ENCODE measurements at regions not wholly inside any gene's neighbourhood (a gene's known extent, or its start where the extent isn't known, plus 50 kb on each side); places are given as distances from the start of the nearest gene placed in this dataset.

DNA sequence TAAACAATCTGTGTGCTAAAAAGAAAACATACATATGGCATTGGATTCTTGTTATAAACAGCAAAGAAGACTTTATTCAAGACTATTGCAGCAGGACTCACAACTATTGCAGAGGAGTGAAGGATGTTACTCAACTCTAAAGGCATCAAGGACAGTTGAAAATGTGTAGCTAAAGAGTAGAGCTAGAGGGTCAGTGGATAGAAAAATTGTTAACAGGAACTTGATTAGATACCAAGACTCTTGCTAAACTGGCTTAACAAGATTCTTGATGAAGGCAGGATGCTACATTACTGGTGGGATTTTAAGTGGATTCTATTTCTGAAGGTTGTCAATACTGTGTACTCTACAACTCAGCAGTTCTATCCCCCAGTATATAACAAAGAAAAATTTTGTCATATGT is 1183.3 kb downstream of the SLITRK1 start:
- DNase-seq (ENCODE audit: low read depth): no peak
- H3K4me3 ChIP-seq (ENCODE audit: low read depth, low read length): no peak overlapping the region

DNA sequence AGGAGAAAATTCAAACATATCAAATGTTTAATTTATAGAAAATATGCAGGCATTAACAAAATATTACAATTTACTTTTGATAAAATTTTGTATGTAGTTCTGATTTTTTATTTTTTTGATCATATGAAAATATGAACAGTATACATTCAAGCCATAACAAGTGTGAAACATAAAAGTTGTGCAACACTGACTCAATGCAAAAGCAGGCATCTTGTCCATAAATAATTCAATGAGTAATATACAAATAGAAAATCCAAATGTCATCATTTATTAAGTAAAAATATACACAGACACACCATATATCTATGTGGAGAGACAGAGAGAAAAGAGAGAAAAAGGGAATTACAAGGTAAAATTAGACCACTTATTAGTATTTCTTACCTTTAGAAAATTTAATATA is 1183.9 kb downstream of the SLITRK1 start:
- DNase-seq (ENCODE audit: low read depth): no peak
- H3K4me3 ChIP-seq (ENCODE audit: low read depth, low read length): no peak overlapping the region

DNA sequence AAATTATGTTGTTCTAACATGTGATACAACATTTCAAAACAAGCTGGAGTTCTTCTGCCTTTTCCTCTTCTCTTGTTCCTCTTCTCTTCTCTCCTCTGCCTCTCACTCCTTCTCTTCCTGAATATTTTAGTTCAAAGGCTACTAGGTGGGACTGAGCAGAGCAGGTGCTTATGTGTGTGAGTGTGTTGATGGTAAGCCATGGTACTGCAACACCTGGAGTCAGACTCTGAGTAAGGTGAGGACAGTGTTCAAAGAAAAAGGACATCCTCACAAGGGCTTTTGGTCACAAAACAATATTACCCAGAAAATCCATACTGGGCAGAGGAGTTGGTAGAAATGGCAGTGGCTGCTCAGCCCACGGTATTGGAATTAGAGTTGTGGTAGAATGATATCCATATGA is 1188.7 kb downstream of the SLITRK1 start:
- no peak for DNase-seq (ENCODE audit: low read depth)
- no peak overlapping the region for H3K4me3 ChIP-seq (ENCODE audit: low read depth, low read length)

DNA sequence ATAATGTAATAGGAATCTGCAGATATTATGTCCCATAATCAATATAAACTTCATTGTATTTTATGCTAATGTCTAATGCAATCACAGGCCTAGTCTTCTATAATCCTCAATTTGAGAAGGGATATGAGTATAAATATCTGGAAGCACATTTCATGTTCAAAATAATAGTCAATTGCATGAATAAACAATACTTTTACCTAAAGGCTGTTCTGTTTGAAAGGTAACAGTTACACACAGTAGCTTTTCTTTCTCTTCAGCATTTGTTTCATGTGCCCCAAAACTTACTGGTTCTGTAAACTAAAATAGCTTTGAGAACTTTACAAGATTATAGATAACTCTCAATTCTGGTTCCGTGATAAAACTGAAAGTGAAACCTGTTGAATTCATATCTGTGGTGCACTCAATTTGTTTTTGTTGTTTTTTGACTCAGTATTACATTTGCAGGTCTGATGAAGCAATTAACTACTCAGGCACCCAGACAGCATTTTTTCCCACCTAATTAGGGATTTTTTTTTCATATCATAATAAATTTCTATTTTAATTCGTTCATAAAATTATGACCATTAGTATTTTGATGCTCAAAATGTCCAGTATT is 1193.8 kb downstream of the SLITRK1 start:
- no peak for DNase-seq (ENCODE audit: low read depth)
- H3K4me3 ChIP-seq (ENCODE audit: low read depth, low read length): no peak overlapping the region

DNA sequence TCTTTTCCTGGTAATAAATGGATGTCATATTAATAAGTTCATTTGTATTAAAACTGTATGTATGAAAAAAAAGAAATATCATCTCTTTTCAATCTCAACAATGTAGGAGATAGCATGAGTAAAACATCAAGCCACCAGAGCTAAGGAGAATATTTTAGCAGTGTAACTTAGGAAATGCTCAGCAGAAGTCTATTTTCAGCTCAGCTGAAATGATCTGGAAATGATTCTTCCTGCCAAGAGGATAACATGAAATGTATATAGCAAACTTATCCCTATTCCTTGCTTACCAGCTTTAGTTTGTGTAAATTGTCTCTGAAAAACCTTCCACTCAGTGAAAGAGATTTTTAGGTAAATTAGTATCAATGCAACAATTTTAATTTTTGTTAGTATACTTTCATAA is 1194.4 kb downstream of the SLITRK1 start:
- DNase-seq (ENCODE audit: low read depth): no peak
- no peak overlapping the region for H3K4me3 ChIP-seq (ENCODE audit: low read depth, low read length)

DNA sequence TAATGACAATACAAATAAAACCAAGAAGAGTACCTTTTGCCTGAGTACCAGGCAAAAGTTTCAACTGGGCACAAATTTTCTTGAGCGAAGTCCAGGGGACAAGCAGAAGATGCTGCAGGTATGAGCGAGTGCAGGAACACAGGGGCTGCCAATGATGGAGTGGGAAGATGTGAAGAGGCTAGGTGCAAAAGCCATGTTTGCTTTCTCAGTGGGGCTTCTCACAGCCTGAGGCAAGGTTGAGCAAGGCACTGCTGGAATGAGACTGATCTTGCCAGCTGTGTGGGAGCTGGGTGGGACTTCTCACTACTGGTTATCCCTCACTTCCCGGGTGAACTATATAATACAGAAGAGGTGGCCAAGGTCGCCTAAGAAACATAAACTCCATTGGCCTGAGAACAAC is 1200.7 kb downstream of the SLITRK1 start:
- no peak for DNase-seq (ENCODE audit: low read depth)
- H3K4me3 ChIP-seq (ENCODE audit: low read depth, low read length): no peak overlapping the region

DNA sequence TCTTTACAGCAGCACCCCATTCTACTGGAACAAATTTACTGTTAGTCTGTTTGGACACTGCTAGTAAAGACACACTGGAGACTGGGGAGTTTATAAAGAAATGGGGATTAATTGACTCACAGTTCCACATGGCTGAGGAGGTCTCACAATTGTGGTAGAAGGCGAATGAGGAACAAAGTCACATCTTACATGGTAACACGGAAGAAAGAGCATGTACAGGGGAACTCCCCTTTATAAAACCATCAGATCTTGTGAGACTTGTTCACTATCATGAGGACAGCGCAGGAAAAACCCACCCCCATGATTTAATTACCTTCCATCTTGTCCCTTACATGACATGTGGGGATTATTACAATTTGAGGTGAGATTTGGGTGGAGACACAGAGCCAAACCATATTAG is 1204.2 kb downstream of the SLITRK1 start:
- no peak for DNase-seq (ENCODE audit: low read depth)
- H3K4me3 ChIP-seq (ENCODE audit: low read depth, low read length): no peak overlapping the region

DNA sequence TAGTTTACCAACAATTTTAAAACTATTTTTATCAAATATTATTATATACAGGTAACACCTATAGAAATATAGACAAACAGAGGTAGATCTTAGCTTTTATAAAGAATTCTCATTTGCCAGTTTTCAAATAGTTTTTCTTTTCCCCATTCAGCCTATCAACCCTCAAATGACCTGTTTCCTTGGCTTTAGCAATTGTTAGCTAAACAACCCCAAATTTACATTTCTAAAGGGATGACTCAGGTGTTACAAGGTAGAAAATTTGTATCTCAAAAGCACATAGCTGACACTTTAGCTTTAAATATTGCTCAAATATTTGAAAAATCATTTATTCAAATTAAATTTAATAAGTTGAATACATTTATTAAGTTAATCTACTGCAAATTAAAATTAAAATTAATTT is 1207.2 kb downstream of the SLITRK1 start:
- H3K4me3 ChIP-seq (ENCODE audit: low read depth, low read length): no peak overlapping the region
- DNase-seq (ENCODE audit: low read depth): no peak

DNA sequence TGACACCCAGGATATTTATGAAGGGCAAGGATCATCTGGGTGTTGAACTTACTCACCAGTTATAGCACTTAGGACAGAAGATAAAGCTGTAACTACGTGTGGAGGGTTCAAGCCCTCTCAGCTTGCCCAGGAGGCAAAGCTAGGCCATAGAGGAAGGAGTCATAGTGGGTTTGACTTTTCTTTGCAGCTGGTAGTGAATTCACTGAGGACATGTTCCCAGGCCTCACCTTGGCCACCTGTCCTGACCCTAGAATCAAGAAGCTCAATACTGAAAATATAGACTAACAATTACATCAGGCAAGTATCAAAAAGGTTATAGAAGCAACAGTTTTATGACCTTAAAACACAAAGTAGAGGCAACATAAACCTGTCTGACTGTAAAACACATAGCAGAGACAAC is 1207.7 kb downstream of the SLITRK1 start:
- no peak for DNase-seq (ENCODE audit: low read depth)
- H3K4me3 ChIP-seq (ENCODE audit: low read depth, low read length): no peak overlapping the region

DNA sequence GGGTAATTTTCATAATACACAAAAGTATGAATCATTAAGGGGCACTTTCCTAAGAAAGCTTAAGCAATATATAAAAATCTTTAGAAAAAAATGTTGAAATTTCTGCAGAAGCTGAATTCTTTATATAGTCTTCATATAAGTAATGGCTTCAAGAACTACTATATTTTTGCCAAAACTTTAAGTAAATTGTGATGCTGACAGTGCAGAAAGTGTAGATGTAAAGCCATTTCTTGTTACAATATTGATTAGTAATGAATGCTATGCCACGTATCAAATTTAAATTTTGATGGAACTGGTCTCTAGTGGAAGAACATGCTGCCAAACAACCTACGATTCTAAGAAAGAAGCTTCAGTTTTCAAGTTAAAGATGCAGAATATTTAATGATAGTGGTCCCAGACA is 1210.0 kb downstream of the SLITRK1 start:
- DNase-seq (ENCODE audit: low read depth): no peak
- no peak overlapping the region for H3K4me3 ChIP-seq (ENCODE audit: low read depth, low read length)

DNA sequence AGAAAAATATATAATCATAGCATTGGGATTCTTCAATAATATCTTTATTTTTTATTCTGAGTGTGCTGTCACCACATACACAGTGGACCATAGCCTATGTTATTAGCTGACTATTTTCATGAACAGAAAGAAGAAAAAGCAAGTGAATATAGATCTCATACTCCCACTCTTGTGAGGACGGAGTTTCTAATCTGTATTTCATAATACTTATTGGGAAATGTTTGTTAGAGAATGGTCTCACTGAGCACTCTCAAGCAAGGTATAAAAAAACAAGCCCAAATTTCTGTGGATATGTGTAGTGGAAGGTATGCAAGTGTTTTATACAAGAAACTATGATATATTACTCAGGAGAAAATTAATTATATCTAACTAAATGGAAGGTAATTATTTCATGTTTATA is 1218.1 kb downstream of the SLITRK1 start:
- DNase-seq (ENCODE audit: low read depth): no peak
- H3K4me3 ChIP-seq (ENCODE audit: low read depth, low read length): no peak overlapping the region

DNA sequence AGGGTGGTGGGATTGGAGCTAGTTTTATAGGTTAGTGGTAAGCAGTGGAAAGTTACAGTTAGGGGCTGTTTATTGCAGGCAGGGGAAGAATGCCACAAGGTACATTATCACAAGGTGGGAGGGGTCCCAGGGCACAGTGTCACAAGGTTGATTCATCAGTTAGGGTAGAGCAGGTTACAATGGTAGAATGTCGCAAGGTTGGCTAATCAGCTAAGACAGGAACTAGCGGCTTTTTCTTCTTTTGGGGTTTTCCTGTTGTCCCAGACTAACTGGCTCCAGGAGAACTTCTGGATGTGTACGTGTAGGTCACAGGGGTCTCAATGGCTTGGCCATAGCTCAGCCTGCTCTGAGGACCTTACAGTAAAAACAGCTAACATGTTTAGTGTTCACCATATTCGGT is 1221.1 kb downstream of the SLITRK1 start:
- no peak for DNase-seq (ENCODE audit: low read depth)
- no peak overlapping the region for H3K4me3 ChIP-seq (ENCODE audit: low read depth, low read length)

DNA sequence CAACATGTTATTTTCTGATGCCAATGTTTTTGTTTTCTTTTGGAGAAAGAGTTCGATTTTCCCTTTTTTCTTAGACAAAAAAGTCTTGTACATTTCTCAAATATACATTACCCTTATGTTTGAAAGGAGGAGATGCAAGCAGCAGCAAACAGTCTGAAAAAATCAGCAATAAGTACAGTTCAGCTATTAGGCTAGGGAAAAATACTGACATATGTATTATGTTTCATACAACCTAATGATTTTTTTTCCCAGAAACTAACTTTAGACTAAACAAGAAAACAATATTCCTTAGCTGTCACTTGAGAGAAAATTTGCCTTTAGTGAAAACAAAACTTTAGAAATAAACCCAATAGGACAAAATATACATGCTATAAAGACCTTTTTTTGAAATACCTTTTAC is 1223.5 kb downstream of the SLITRK1 start:
- no peak overlapping the region for H3K4me3 ChIP-seq (ENCODE audit: low read depth, low read length)
- DNase-seq (ENCODE audit: low read depth): no peak

DNA sequence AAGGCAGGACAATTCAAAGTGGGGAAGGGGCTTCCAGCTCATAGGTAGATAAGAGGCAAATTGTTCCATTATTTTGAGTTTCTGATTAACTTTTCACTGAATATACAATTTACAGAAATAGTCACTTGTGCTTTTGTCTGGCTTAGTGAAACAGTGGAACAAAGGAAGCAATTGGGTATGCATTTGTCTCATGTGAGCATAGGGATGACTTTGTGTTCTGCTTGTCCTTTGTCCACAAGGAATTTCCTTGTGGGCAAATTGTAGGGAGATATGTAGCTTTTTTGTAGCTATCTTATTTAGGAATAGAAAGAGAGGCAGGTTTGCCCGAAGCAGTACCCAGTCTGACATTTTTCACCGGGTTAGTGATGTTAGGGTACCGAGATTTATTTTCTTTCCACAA is 1224.8 kb downstream of the SLITRK1 start:
- no peak for DNase-seq (ENCODE audit: low read depth)
- no peak overlapping the region for H3K4me3 ChIP-seq (ENCODE audit: low read depth, low read length)

DNA sequence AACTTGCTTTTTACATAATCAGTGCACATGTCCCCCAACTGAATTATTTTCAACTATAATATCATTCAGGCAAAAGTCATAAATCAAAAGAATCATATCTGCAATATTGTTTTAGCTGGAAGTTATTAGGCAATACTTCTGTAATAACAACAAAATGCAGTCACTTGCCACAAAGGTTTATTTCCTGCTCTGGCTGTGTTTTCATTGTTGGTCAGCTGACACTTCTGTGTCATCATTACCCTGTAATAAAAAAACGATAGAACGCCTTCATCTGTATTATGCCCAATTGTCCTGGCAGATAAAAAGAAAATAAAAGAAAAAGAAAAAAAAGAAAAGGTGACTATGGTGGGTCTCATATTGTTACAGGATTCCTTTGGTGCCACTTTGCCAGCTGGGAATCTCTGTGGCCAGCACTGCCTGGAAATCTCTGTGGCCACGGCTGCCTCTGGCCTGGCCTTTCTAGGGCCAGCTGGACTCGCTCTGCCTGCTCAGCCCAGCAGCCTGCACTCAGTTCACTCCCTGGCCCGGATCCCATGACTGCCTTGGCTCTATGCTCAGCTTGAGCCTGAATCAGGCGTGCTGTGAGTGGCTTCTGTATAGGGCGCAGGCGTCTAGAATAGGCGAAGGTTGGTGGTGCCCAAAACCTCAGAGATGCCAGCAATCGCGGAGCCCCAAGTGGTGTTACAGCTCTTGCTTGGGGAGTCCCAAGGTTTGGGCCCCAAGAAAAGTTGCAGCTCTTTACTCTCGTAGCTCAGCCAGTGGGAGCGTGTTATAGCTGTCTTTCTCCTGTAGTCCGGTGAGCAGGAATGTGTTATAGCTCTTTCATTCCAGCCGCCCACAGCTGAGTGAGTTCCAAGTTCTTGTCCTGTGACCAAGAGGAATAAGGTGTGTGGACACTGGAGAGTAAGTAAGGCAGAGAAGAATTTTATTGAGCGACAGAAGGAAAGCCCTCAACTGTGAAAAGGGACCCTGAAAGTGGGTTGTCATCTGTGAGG is 1227.1 kb downstream of the SLITRK1 start:
- no peak overlapping the region for H3K4me3 ChIP-seq (ENCODE audit: low read depth, low read length)

DNA sequence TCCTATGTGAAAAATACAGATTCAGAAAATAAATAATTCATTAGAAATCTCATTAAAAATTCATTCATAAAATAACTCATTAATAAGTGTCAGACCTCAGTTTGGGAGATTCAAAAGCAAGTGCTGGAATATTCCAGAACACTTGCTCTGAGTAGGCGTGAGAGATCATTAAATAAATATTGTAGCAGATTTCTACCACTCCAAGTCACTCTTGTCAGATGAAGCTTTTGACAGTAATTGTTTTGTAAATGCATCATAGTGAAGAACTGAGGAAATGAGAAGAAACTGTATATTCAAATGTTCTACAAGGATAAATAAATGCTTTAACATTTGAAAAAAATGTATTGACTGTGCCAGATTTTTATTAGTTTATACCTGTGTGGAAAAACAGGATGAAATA is 1228.1 kb downstream of the SLITRK1 start:
- no peak for DNase-seq (ENCODE audit: low read depth)

More for the DNA sequence above, 1227.1 kb downstream of the SLITRK1 start:
- DNase-seq (ENCODE audit: low read depth): no peak

DNA sequence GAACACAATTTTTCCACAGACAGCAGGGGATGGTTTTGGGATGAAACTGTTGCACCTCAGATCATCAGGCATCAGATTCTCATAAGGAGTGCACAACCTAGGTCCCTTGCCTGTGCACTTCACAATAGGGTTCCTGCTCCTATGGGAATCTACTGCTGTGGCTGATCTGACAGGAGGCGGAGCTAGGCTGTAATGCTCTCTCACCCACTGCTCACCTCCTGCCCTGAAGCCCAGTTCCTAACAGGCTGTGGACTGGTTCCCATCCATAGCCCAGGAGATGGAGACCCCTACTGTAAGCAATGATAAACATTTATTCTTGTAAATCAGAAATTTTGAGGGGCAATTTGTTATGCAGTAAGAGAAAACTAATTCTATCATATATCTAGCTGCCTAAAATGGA is 1234.7 kb downstream of the SLITRK1 start:
- DNase-seq (ENCODE audit: low read depth): no peak
- no peak overlapping the region for H3K4me3 ChIP-seq (ENCODE audit: low read depth, low read length)

More for the DNA sequence above, 1228.1 kb downstream of the SLITRK1 start:
- H3K4me3 ChIP-seq (ENCODE audit: low read depth, low read length): no peak overlapping the region

DNA sequence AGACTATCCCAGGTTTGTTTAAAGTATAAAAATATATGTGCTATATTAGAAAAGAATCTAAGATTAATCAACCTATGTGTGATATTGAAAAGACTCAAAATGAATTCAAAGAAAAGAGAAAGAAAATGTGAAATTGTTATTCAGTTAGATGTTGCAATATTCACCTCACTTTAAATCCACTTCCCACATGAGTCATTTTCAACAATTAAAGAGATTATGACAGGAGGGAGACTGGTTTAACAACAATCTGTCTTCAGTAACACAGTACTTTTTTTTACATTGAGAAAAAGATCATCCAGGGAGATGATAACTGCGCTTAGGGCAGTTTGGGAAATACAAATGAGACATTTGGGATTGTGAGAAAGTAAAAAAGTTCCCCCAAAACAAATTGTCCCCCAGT is 1246.2 kb downstream of the SLITRK1 start:
- no peak for DNase-seq (ENCODE audit: low read depth)
- no peak overlapping the region for H3K4me3 ChIP-seq (ENCODE audit: low read depth, low read length)

DNA sequence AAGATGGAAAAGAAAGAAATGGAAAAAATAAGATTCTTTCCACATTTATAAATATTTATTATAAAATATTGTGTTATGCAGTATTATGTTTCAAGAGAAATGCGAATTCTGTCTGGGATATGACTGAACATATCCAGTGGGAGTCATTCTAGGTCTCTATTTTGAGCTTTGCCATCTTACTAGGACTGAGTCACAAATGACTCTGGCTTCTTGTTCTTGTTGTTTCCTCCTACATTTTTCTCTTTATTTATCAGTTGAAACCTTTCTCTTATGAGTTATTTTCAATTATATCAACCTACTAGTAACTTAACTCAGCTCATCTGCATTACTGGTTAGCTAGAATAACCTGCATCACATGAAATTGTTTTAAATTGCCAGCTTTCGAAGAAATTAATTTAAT is 1247.3 kb downstream of the SLITRK1 start:
- no peak for DNase-seq (ENCODE audit: low read depth)
- no peak overlapping the region for H3K4me3 ChIP-seq (ENCODE audit: low read depth, low read length)

DNA sequence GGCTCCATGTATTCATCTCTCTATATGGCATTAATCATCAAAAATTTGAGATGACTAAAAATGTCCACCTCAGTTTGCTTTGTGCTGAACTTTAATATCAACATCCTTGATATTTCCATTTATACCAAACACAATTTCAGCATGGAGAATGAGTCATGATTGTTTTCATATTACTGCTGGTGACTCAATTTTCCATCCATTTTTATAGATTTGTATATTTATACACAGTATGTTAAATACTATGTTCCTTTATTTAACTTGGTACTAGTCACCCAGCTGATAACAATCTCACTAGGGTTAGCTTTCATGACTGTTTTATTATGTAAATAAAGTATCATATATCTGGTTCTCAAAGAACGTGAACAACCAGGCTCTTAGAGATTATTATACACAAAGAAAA is 1255.1 kb downstream of the SLITRK1 start:
- no peak overlapping the region for H3K4me3 ChIP-seq (ENCODE audit: low read depth, low read length)
- DNase-seq (ENCODE audit: low read depth): peak; percentile 18

DNA sequence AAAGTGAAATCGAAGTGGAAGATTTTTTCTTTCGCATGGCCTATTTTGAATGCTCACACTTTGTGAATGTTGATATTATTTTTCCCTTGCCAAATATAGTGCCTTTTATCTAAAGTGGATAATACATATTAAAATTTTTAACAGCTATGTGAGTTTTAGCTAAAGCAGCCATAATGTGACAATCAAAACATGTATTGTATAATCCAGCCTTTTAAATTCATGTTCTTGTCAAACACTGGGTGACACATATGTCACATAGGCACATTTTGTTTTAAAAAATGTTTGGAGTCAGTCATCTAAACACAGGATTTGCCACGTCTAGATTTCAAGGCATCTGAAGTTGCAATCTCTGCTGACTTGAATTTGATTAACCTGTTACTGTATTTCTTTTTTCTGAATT is 1256.6 kb downstream of the SLITRK1 start:
- no peak overlapping the region for H3K4me3 ChIP-seq (ENCODE audit: low read depth, low read length)
- no peak for DNase-seq (ENCODE audit: low read depth)
